ENCODE measurements at regions not wholly inside any gene's neighbourhood (a gene's known extent, or its start where the extent isn't known, plus 50 kb on each side); places are given as distances from the start of the nearest gene placed in this dataset.
"Not testable (repeated sequence)": the region's sequence is repeated elsewhere in the genome, so short reads cannot be mapped to it uniquely, and the experiment has no call there.

DNA sequence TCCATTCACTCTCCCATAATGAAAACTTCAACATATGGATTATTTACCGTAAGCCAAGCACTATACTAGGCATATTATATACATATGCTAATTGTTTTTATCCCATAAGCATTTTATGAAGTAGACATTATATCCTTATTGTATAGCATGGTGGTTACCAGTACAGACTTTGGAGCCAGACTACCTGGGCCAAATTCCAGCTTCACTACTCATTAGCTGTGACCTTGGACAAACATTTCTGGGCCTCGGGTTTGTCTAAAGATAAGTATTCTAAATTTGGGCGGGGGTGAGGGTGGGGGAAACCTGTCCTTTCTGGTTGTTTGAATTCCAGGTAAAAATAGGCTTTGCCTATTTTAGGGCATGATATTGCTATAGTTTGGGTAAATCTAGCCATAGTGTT is 66.5 kb upstream of the P2RY1 start:
- no peak for DNase-seq (ENCODE audit: low read depth in 2 of 3, low spot score in 1 of 3)

DNA sequence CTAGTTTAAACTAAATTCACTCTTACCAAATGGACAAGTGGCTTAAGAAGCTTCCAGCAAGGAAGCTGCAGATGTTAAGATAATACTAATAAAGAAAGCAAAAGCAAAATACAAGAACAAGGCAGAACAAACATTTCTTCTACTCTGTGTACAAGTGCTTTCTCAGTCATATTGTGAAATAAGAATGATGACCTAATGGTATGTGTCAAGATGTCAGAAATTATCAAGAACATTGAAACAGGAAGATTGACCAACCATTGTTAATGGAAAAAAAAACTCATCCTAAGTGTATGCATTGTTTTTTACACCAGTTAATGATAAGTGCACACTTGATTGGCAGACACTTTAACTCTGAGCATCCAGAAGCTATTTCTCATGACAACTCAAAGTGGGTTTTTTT is 65.4 kb upstream of the P2RY1 start:
- DNase-seq (ENCODE audit: low read depth in 2 of 3, low spot score in 1 of 3): no peak

DNA sequence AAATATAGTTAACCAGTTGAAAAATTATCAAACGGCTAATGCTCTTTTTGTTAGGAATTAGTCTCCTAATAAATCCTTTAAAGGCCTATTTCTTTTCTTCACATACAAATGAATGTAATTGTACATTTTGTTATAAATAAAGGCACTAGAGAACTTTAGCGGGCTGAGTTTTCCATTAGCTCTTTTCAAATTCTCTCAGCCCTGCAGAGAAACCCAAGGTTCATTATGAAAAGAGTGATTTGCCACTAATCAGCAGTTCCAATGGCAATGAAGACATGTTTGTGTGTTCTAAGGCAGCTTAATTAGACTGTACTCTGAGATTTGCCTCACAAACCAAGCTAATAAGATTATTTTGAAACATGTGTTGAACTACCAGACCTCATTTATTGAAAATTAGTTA is 64.6 kb upstream of the P2RY1 start:
- no peak for DNase-seq (ENCODE audit: low read depth in 2 of 3, low spot score in 1 of 3)

DNA sequence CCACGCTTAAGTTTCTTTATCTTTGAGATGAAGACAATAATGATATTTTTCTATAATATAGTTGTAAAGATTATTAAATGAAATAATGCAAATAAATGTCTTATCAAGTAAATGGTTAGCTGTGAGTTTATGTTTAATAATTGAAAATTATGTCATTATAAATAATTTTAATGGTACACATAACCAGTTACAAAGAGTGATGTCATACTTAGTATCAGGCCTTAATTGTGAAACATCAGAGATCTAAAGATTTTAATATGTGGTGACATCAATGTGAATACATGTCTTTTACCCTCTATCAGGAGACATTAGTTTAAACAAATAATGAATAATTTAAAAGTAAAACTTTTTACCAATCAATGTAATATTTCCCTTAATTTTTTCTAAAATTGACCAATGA is 63.8 kb upstream of the P2RY1 start:
- DNase-seq (ENCODE audit: low read depth in 2 of 3, low spot score in 1 of 3): no peak

DNA sequence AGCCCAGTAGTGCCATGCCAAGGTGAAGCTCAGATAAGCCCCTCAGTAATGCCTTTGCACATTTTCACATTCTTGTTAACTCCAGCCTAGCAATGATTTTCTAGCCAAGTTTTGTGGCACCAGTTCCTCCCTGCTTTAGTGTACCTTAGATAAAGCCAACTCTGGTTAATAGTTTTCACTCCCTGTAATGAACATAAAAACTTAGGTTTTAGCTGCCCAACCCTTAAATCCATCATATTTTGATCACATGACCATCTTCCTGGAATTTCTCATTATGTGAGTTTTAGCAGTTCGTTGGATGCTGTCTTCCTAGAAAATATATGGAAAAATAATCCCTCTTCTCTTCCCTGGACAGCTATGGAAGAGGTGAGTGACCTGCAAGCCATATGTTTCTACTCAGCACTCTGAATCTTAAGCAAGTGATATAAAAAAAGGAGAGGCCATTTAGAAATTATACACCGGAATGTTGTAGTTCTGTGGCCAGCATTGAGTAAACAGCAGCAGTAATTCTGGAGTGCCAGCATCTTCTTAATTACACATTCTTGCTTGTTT is 62.2 kb upstream of the P2RY1 start:
- DNase-seq (ENCODE audit: low read depth in 2 of 3, low spot score in 1 of 3): no peak

DNA sequence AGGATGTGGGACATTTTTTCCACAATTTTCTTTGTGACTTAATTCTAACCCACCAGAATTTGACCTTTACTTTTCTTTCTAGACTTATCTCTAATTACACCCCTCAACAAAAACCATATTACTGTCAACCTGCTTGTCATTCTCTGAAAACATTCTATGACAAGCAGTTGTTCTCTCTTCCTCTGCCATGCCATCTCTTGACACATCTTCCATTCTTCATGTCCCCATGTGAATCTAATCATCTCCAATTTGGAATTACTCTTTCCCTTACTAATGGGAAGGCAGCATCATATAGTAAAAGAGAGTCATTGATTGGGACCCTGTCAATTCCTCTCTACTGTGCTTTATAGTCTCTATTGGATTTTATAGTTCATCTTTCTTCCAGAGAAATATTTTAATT is 61.3 kb upstream of the P2RY1 start:
- DNase-seq (ENCODE audit: low read depth in 2 of 3, low spot score in 1 of 3): no peak

DNA sequence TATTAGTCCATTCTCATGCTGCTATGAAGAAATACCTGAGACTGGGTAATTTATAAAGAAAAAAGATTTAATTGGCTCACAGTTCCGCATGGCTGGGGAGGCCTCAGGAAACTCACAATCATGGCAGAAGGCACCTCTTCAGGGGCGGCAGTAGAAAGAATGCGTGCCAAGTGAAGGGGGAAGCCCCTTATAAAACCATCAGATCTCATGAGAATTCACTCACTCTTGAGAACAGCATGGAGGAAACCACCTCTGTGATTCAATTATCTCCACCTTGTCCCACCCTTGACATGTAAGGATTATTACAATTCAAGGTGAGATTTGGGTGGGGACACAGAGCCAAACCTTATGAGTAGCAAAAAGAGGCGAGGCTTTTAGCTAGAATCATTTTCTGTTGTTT is 60.7 kb upstream of the P2RY1 start:
- DNase-seq (ENCODE audit: low read depth in 2 of 3, low spot score in 1 of 3): not testable (repeated sequence)

DNA sequence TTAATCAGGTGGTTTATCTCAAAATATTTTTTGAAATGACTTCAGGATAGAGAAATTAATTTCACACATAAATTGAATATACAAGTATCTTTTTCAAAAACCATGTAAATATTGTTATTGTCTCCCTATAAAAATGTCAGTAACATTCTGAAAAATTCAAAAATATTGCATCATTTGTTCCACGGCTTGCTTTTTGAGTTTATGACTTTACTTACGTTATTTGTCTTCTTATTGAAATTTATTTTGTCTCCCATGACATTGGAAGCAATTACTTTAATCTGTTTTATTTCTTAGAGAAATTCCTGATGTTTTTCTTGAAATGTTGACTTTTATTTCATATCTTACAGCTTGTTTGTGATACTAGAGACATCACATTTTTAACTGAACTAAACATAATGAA is 56.9 kb upstream of the P2RY1 start:
- DNase-seq (ENCODE audit: low read depth in 2 of 3, low spot score in 1 of 3): no peak

DNA sequence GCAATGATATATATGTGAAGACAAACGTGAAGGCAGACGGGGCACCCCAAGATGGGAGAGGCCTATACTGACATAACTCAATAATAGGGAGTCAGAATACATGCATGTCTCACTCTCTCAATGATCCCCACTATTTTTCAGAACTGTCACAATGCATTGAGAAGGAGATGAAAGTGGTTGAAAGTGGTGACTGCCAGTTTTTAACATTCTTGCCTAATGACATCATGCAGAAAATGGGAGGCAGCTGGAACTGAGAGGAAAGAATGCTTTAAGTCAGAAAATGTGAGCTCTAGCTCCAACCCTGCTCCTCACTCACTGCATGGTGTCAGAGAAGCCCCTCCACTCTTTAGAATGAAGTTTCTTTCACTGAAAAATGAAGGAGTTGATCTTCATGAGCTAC is 55.3 kb upstream of the P2RY1 start:
- DNase-seq (ENCODE audit: low read depth in 2 of 3, low spot score in 1 of 3): no peak

DNA sequence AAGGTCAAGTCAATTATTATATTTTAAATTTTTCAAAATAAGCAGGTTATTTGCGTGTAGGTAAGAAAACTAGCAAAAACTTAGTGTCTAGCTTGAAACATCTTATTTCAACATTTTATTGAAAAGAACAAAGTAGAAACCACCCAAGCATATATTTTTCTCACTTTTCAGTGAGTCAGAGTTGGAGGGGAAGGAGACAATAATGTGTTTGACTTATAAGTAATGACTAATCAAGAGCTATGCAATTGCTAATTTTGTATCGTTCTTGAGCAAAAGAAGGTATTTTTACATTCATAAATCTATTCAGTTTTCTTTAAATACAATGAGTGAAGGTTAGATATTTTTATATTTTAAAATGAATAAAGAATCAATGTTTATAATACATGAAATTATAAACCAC is 54.4 kb upstream of the P2RY1 start:
- no peak for DNase-seq (ENCODE audit: low read depth in 2 of 3, low spot score in 1 of 3)

DNA sequence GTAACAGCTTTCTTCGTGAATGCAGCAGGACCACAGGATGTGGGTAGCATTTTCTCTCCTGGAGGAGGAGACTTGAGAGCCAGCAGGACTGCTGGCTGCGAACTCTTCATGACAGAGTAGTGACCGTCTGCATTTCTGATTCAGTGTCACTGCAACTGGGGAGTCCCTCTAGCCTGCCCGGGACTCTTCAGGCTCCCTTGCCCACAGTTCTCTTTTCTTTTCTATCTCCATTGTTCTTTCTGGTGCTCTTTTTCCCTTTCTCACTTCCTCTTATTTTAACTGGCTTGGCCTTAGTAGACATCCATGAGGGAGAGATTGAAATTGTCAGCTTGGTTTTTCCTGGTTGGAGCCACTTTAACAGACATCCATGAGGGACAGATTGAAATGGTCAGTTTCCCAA is 49.9 kb upstream of the P2RY1 start:
- no peak for DNase-seq (ENCODE audit: low read depth in 2 of 3, low spot score in 1 of 3)

Data from stimulated activated CD4-positive, alpha-beta T cell treated with anti-CD3 and anti-CD28 coated beads, Interleukin-12 subunit alpha, Interleukin-12 subunit beta, amount 100 ng/mL, for 48 hours (primary cell).